SK-N-SH (cell line): ENCODE measurements at regions not wholly inside any gene's neighbourhood (a gene's known extent, or its start where the extent isn't known, plus 50 kb on each side); places are given as distances from the start of the nearest gene placed in this dataset.

Experiments
- CTCF ChIA-PET: fragments of 300-600, 350-600 bp; formaldehyde crosslinking; extraction: SDS; loops from one replicate; lab custom pipeline; 2021; lab: Yijun Ruan, JAX
- POLR2A ChIA-PET: fragments of 350-600 bp; sonication (Branson Sonifier 250); formaldehyde crosslinking; extraction: SDS; loops from one replicate; lab custom pipeline; 2020; ENCODE audit warnings: antibody characterized with exemption, inconsistent platforms; lab: Yijun Ruan, JAX
- DNase-seq: peaks from one replicate; pipeline ENCODE4 v3.0.0; 2012
- H2AFZ ChIP-seq: fragments of 200-600 bp; sonication (generic); 2 replicates; pipeline ENCODE4 v1.8.1; 2016; ENCODE audit warnings: antibody characterized with exemption, mild to moderate bottlenecking, low read depth
- H3F3A ChIP-seq: fragments of 200-600 bp; sonication (generic); replicated peaks from 2 replicates; pipeline ENCODE3; 2016; ENCODE audit warnings: antibody characterized with exemption, mild to moderate bottlenecking; ENCODE audit not compliant: insufficient read depth
- H3K27ac ChIP-seq, 2 experiments: fragments of 200-500 bp in 1 of 2; fragments of 200-600 bp in 1 of 2; sonication (Bioruptor generic) in 1 of 2; sonication (generic), shearing (Covaris generic) in 1 of 2; 2 replicates each; pipeline versions ENCODE4 v1.5.1 to v1.6.1; 2014 to 2016; ENCODE audit warnings: low read depth in 2 of 2, inconsistent platforms in 1 of 2, low read length in 1 of 2, mild to moderate bottlenecking in 1 of 2, mixed read lengths in 1 of 2
- H3K27me3 ChIP-seq: fragments of 200-600 bp; sonication (generic), shearing (Covaris generic); 2 replicates; pipeline ENCODE4 v1.6.1; 2016; ENCODE audit warnings: mixed run types; ENCODE audit not compliant: insufficient read depth
- H3K36me3 ChIP-seq, 2 experiments: fragments of 200-500 bp in 1 of 2; fragments of 200-600 bp in 1 of 2; sonication (Bioruptor generic) in 1 of 2; sonication (generic) in 1 of 2; replicated peaks in 1 of 2; 2 replicates each; pipeline versions ENCODE3 to v1.5.1; 2014 to 2016; ENCODE audit warnings: low read length in 1 of 2, mild to moderate bottlenecking in 1 of 2; ENCODE audit not compliant: insufficient read depth in 2 of 2, control insufficient read depth in 1 of 2
- H3K4me1 ChIP-seq, 2 experiments: fragments of 200-500 bp in 1 of 2; fragments of 200-600 bp in 1 of 2; sonication (Bioruptor generic) in 1 of 2; sonication (generic), shearing (Covaris generic) in 1 of 2; 2 replicates each; pipeline versions ENCODE4 v1.5.1 to v1.6.1; 2014 to 2016; ENCODE audit warnings: low read depth in 1 of 2, low read length in 1 of 2, mixed run types in 1 of 2; ENCODE audit not compliant: insufficient read depth in 2 of 2, control insufficient read depth in 1 of 2
- H3K4me2 ChIP-seq: fragments of 200-600 bp; sonication (generic), shearing (Covaris generic); 2 replicates; pipeline ENCODE4 v1.6.1; 2017; ENCODE audit warnings: mixed run types
- H3K4me3 ChIP-seq, 2 experiments: fragments of 200-500 bp in 1 of 2; fragments of 200-600 bp in 1 of 2; sonication (Bioruptor generic) in 1 of 2; sonication (generic), shearing (Covaris generic) in 1 of 2; 2 replicates each; pipeline versions ENCODE4 v1.5.1 to v1.8.1; 2014 to 2016; ENCODE audit warnings: low read depth in 2 of 2, inconsistent platforms in 1 of 2, low read length in 1 of 2, mild to moderate bottlenecking in 1 of 2, mixed read lengths in 1 of 2, moderate library complexity in 1 of 2
- H3K79me2 ChIP-seq: fragments of 200-600 bp; sonication (generic); 2 replicates; pipeline ENCODE4 v1.8.1; 2017; ENCODE audit warnings: mild to moderate bottlenecking; ENCODE audit not compliant: insufficient read depth
- H3K9ac ChIP-seq: fragments of 200-600 bp; sonication (generic); 2 replicates; pipeline ENCODE4 v1.6.1; 2017; ENCODE audit warnings: mixed run types
- H3K9me2 ChIP-seq: fragments of 200-600 bp; sonication (generic); 2 replicates; pipeline ENCODE4 v1.6.1; 2017; ENCODE audit warnings: mixed run types
- H3K9me3 ChIP-seq: fragments of 200-600 bp; sonication (generic); 2 replicates; pipeline ENCODE4 v1.6.1; 2017; ENCODE audit warnings: mixed run types, mild to moderate bottlenecking, moderate library complexity
- H4K20me1 ChIP-seq: fragments of 200-600 bp; sonication (generic); 2 replicates; pipeline ENCODE4 v1.6.1; 2017; ENCODE audit warnings: mild to moderate bottlenecking, mixed run types; ENCODE audit not compliant: insufficient read depth
- CTCF ChIP-seq: fragments of 200-600 bp; sonication (generic); IDR thresholded peaks from 2 replicates; pipeline ENCODE4 v1.6.1; 2017; ENCODE audit warnings: antibody characterized with exemption, mild to moderate bottlenecking, moderate library complexity
- FOXJ3 ChIP-seq: sonication (generic); formaldehyde crosslinking; IDR thresholded peaks from 2 replicates; pipeline ENCODE4 v1.5.1; 2020; ENCODE audit warnings: mild to moderate bottlenecking, missing genetic modification reagents
- FOXM1 ChIP-seq: IDR thresholded peaks from 2 replicates; pipeline ENCODE4 v1.4.0; 2012; ENCODE audit warnings: low read depth, mild to moderate bottlenecking
- GATA2 ChIP-seq: sonication (generic); formaldehyde crosslinking; IDR thresholded peaks from 2 replicates; pipeline ENCODE4 v1.5.0; 2020; ENCODE audit warnings: mild to moderate bottlenecking, missing genetic modification reagents
- MAX ChIP-seq: IDR thresholded peaks from 2 replicates; pipeline ENCODE4 v1.4.0; 2012; ENCODE audit warnings: low read depth
- NFIC ChIP-seq: IDR thresholded peaks from 2 replicates; pipeline ENCODE4 v1.4.0; 2012; ENCODE audit warnings: borderline replicate concordance
- PBX3 ChIP-seq: IDR thresholded peaks from 2 replicates; pipeline ENCODE4; 2012
- POLR2AphosphoS5 ChIP-seq: IDR thresholded peaks from 2 replicates; pipeline ENCODE4 v1.6.1; 2012; ENCODE audit warnings: low read depth, low read length
- RFX5 ChIP-seq: IDR thresholded peaks from 2 replicates; pipeline ENCODE4 v1.6.1; 2012; ENCODE audit warnings: mild to moderate bottlenecking, improper control_type of control experiment, low read length
- RXRA ChIP-seq: IDR thresholded peaks from 2 replicates; pipeline ENCODE4 v1.4.0; 2012; ENCODE audit warnings: low read depth, mild to moderate bottlenecking, borderline replicate concordance
- SIN3A ChIP-seq: IDR thresholded peaks from 2 replicates; pipeline ENCODE4 v1.6.1; 2012; ENCODE audit warnings: low read depth, mild to moderate bottlenecking, low read length, moderate library complexity, borderline replicate concordance
- TCF12 ChIP-seq: IDR thresholded peaks from 2 replicates; pipeline ENCODE4 v1.4.0; 2012
- TEAD4 ChIP-seq: IDR thresholded peaks from 2 replicates; pipeline ENCODE4 v1.4.0; 2012; ENCODE audit warnings: mild to moderate bottlenecking, borderline replicate concordance; ENCODE audit not compliant: insufficient read depth
- whole genome bisulfite sequencing: methylation state at CpG from one replicate; pipeline ENCODE4 v1.1.6; 2017; ENCODE audit warnings: low lambda C conversion rate; 5-methylcytosine and 5-hydroxymethylcytosine counted together

GRCh38 chr2:190787743-190788235 is 92.8 kb upstream of the GLS start:
- TF ChIP-seq TCF12 (no peak), MAX (no peak), GATA2 (0 out of 2 replicates have a peak, but pooled peaks have one; percentile 12), FOXJ3 (CRISPR knock-in tag) (no peak), SIN3A (no peak), PBX3 (no peak), RXRA (no peak), FOXM1 (no peak)

GRCh38 chr2:190789074-190790004 is 91.3 kb upstream of the GLS start:
- no peaks in the 10 kb centered on the region for H4K20me1 ChIP-seq
- peaks cover 8% of the 10 kb centered on the region for H3F3A ChIP-seq
- ChIA-PET CTCF (interaction anchor here (0.7 kb wide), 1 partner anchor 16 kb away, joined by 3 read pairs; no protein-coding TSS in a partner anchor), POLR2A (no interaction called here)
- no peaks in the 10 kb centered on the region for H3K9me2 ChIP-seq
- H3K9ac ChIP-seq, result no peak overlapping the region
- no peak overlapping the region for H2AFZ ChIP-seq
- no peaks in the 10 kb centered on the region for H3K79me2 ChIP-seq
- no peaks in the 10 kb centered on the region for H3K27me3 ChIP-seq
- no peaks in the 10 kb centered on the region for H3K9me3 ChIP-seq
- no peak for DNase-seq
- H3K27ac ChIP-seq, result no peak overlapping the region
- no peaks in the 10 kb centered on the region for H3K36me3 ChIP-seq
- no peak for TF ChIP-seq NFIC
- no peak for TF ChIP-seq POLR2AphosphoS5
- no peak for TF ChIP-seq CTCF
- TF ChIP-seq TEAD4, result no peak
- no peak for TF ChIP-seq RFX5
- H3K4me1 ChIP-seq, result peaks cover 9 to 18% of the 10 kb centered on the region in 2 experiments; a peak in 3 of 4 replicates
- WGBS, result 72% methylated on average over 2 of the region's 2 CpGs
- no peak overlapping the region for H3K4me3 ChIP-seq
- H3K4me2 ChIP-seq, result no peak overlapping the region

More at GRCh38 chr2:190787743-190788235, 92.8 kb upstream of the GLS start:
- H3K9me2 ChIP-seq, result no peaks in the 10 kb centered on the region
- DNase-seq, result no peak
- H4K20me1 ChIP-seq, result no peaks in the 10 kb centered on the region
- peaks cover 9 to 18% of the 10 kb centered on the region in 2 experiments; a peak in 3 of 4 replicates for H3K4me1 ChIP-seq
- H3K27me3 ChIP-seq, result no peaks in the 10 kb centered on the region
- 0 out of 2 replicates have a peak, but pooled peaks cover 5% of the 10 kb centered on the region for H3K9me3 ChIP-seq
- no peaks in the 10 kb centered on the region for H3K36me3 ChIP-seq
- ChIA-PET POLR2A (no interaction called here), CTCF (interaction anchor here (0.9 to 1.2 kb wide), 2 partner anchors 98 to 126 kb away, joined by 3 read pairs; no protein-coding TSS in a partner anchor)
- H3K4me2 ChIP-seq, result no peak overlapping the region
- WGBS, result 70% methylated on average over 3 of the region's 3 CpGs
- no peak overlapping the region for H2AFZ ChIP-seq
- no peak overlapping the region for H3K4me3 ChIP-seq
- no peak overlapping the region for H3K9ac ChIP-seq
- H3K27ac ChIP-seq, result peak overlapping the region in 1 of 2 experiments; percentile 72; a peak in 2 of 4 replicates
- peaks cover 8% of the 10 kb centered on the region for H3F3A ChIP-seq
- no peaks in the 10 kb centered on the region for H3K79me2 ChIP-seq
